ENCODE measurements at regions not wholly inside any gene's neighbourhood (a gene's known extent, or its start where the extent isn't known, plus 50 kb on each side); places are given as distances from the start of the nearest gene placed in this dataset.

DNA sequence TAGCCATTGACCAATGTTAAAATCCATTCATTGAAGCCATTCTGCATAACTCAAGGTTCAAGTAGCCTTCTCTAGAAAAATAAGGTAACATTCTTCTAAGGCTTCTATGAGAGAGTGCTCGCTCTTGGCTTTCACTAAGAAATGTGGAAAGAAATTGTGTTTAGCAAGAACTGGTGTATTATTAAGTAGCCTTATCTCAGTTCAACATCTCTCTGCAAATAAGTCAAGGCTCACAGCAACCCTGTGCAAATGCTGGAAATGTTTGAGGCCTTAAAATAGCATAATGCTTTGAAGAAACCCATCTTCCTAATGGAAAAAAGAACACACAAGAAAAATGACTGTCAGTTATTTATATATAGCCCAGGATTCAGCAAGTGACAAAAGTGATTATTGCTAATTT is 254.1 kb upstream of the PROX1 start (continued):
- TF ChIP-seq, protein P1, sequence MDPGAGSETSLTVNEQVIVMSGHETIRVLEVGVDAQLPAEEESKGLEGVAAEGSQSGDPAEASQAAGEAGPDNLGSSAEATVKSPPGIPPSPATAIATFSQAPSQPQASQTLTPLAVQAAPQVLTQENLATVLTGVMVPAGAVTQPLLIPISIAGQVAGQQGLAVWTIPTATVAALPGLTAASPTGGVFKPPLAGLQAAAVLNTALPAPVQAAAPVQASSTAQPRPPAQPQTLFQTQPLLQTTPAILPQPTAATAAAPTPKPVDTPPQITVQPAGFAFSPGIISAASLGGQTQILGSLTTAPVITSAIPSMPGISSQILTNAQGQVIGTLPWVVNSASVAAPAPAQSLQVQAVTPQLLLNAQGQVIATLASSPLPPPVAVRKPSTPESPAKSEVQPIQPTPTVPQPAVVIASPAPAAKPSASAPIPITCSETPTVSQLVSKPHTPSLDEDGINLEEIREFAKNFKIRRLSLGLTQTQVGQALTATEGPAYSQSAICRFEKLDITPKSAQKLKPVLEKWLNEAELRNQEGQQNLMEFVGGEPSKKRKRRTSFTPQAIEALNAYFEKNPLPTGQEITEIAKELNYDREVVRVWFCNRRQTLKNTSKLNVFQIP (CRISPR knock-in tag; IDR thresholded peaks at IDR 0.05; ENCODE audit: borderline replicate concordance, low read depth): no peak
- TF ChIP-seq RARB (CRISPR knock-in tag; IDR thresholded peaks at IDR 0.05) (no peak), CSDC2 (CRISPR knock-in tag; IDR thresholded peaks at IDR 0.05) (no peak)

DNA sequence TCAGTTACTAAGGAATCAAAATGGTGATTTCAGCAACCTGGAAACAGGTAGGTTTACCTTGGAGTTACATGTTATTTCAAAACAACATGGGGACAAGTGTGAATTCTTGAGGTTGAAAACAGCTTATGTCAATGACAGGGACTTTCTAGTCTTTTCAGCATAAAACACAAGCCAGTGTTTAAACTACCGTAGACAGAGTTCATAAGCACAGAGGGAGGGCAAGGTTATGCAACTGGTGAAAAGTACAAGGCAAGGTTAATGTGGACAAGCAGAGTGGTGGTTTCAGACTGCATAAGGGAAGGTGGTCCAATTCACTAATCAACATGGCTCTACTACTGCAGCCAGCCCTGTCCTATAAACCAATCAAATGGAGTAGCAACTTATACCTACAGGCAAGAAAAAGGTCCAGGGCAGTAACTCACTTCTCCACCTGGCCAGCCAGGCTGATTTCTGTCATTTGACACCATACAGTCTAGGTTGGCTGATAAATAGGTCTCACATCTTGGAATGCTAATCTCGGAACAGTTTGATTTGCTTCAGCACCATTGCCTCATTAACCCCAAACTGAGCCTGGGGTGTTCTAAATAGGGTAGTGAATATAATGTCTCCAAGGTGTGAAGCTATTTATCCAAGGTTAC is 250.3 kb upstream of the PROX1 start:
- ATAC-seq: no peak
- no peak for TF ChIP-seq TSHZ2 (CRISPR knock-in tag; IDR thresholded peaks at IDR 0.05)
- no peak for TF ChIP-seq GLIS3 (CRISPR knock-in tag; IDR thresholded peaks at IDR 0.05)
- no peak for TF ChIP-seq SNAI2 (CRISPR knock-in tag; IDR thresholded peaks at IDR 0.05)
- TF ChIP-seq PPARA (CRISPR knock-in tag; IDR thresholded peaks at IDR 0.05; ENCODE audit: borderline replicate concordance): no peak
- no peak for TF ChIP-seq TCF4 (CRISPR knock-in tag; IDR thresholded peaks at IDR 0.05; ENCODE audit: borderline replicate concordance)
- TF ChIP-seq BACH2 (CRISPR knock-in tag; IDR thresholded peaks at IDR 0.05; ENCODE audit: borderline replicate concordance): no peak
- TF ChIP-seq ZFP3 (CRISPR knock-in tag; IDR thresholded peaks at IDR 0.05): no peak
- TF ChIP-seq RARB (CRISPR knock-in tag; IDR thresholded peaks at IDR 0.05): no peak
- TF ChIP-seq, protein P2, sequence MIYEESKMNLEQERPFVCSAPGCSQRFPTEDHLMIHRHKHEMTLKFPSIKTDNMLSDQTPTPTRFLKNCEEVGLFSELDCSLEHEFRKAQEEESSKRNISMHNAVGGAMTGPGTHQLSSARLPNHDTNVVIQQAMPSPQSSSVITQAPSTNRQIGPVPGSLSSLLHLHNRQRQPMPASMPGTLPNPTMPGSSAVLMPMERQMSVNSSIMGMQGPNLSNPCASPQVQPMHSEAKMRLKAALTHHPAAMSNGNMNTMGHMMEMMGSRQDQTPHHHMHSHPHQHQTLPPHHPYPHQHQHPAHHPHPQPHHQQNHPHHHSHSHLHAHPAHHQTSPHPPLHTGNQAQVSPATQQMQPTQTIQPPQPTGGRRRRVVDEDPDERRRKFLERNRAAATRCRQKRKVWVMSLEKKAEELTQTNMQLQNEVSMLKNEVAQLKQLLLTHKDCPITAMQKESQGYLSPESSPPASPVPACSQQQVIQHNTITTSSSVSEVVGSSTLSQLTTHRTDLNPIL (CRISPR knock-in tag; IDR thresholded peaks at IDR 0.05; ENCODE audit: low read depth): no peak
- TF ChIP-seq OSR1 (CRISPR knock-in tag; IDR thresholded peaks at IDR 0.05): no peak
- TF ChIP-seq, protein P1 (CRISPR knock-in tag; IDR thresholded peaks at IDR 0.05; ENCODE audit: borderline replicate concordance, low read depth): no peak
- TF ChIP-seq ISL1 (CRISPR knock-in tag; IDR thresholded peaks at IDR 0.05): no peak
- TF ChIP-seq ZNF70 (CRISPR knock-in tag; IDR thresholded peaks at IDR 0.05): no peak

DNA sequence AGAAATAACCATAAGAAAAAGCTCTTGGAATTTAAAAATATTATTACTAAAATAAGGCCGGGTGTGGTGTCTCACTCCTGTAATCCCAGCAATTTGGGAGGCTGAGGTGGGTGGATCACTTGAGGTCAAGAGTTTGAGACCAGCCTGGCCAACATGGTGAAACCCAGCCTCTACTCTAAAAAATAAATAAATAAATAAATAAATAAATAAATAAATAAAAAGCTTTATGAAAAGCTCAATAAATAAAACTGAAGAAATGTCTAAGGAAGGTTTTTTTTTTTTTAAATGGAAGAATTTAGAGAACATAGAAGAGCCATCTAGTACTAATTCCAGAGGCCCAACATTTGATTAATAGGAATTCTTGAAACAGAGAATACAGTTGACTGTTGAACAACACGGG is 249.1 kb upstream of the PROX1 start:
- ATAC-seq: no peak
- no peak for TF ChIP-seq ESRRG (CRISPR knock-in tag; IDR thresholded peaks at IDR 0.05)
- TF ChIP-seq TCF4 (CRISPR knock-in tag; IDR thresholded peaks at IDR 0.05; ENCODE audit: borderline replicate concordance): no peak
- TF ChIP-seq OSR1 (CRISPR knock-in tag; IDR thresholded peaks at IDR 0.05): no peak
- no peak for TF ChIP-seq ZNF565 (CRISPR knock-in tag; conservative IDR thresholded peaks at IDR 0.05; ENCODE audit: low read depth)
- TF ChIP-seq RARB (CRISPR knock-in tag; IDR thresholded peaks at IDR 0.05): no peak
- no peak for TF ChIP-seq TSHZ2 (CRISPR knock-in tag; IDR thresholded peaks at IDR 0.05)
- TF ChIP-seq TOX (CRISPR knock-in tag; IDR thresholded peaks at IDR 0.05; ENCODE audit: borderline replicate concordance): no peak
- TF ChIP-seq ZFP30 (CRISPR knock-in tag; IDR thresholded peaks at IDR 0.05): no peak
- no peak for TF ChIP-seq ISL1 (CRISPR knock-in tag; IDR thresholded peaks at IDR 0.05)
- no peak for TF ChIP-seq CSDC2 (CRISPR knock-in tag; IDR thresholded peaks at IDR 0.05)
- TF ChIP-seq ZFP3 (CRISPR knock-in tag; IDR thresholded peaks at IDR 0.05): no peak
- TF ChIP-seq BACH2 (CRISPR knock-in tag; IDR thresholded peaks at IDR 0.05; ENCODE audit: borderline replicate concordance): no peak
- TF ChIP-seq PPARA (CRISPR knock-in tag; IDR thresholded peaks at IDR 0.05; ENCODE audit: borderline replicate concordance): no peak
- TF ChIP-seq PATZ1 (CRISPR knock-in tag; IDR thresholded peaks at IDR 0.05; ENCODE audit: borderline replicate concordance): no peak
- TF ChIP-seq, protein P1 (CRISPR knock-in tag; IDR thresholded peaks at IDR 0.05; ENCODE audit: borderline replicate concordance, low read depth): no peak
- TF ChIP-seq, protein P3, sequence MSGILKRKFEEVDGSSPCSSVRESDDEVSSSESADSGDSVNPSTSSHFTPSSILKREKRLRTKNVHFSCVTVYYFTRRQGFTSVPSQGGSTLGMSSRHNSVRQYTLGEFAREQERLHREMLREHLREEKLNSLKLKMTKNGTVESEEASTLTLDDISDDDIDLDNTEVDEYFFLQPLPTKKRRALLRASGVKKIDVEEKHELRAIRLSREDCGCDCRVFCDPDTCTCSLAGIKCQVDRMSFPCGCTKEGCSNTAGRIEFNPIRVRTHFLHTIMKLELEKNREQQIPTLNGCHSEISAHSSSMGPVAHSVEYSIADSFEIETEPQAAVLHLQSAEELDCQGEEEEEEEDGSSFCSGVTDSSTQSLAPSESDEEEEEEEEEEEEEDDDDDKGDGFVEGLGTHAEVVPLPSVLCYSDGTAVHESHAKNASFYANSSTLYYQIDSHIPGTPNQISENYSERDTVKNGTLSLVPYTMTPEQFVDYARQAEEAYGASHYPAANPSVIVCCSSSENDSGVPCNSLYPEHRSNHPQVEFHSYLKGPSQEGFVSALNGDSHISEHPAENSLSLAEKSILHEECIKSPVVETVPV (CRISPR knock-in tag; IDR thresholded peaks at IDR 0.05): no peak
- TF ChIP-seq SNAI2 (CRISPR knock-in tag; IDR thresholded peaks at IDR 0.05): no peak

Measured in SK-N-SH treated with all-trans-retinoic acid at 6 μM for 48 hours (cell line).